ENCODE measurements at regions not wholly inside any gene's neighbourhood (a gene's known extent, or its start where the extent isn't known, plus 50 kb on each side); places are given as distances from the start of the nearest gene placed in this dataset.

- DNase-seq (ENCODE audit: low read depth in 2 of 3, low spot score in 2 of 3) = peak in 2 of 3 donors; percentile 5 to 47
Measured at GRCh38 chr1:193569096-193569982, 382.9 kb upstream of the B3GALT2 start.

DNA sequence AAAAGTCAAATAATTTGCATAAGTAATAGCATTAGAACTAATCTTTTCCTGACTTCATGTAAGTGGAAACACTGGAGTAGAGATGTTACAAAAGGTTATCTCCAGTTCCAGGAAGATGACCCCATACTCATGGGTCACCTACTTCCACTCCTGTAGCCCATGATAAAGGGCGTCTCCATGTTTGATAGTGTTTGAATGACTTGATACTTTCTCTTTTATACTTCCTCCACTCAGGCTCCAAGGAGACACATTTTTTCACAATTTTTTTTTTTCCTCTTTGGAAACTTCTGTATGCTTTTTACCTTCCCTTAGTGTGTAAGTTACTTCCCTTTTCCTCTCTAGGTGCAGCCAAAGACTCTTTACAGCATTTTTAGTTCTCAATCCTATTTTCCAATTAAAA is 382.1 kb upstream of the B3GALT2 start:
- DNase-seq (ENCODE audit: low read depth in 2 of 3, low spot score in 2 of 3) = peak in 1 of 3 donors; percentile 60

GRCh38 chr1:193567937-193568336 is 381.5 kb upstream of the B3GALT2 start:
- DNase-seq (ENCODE audit: low read depth in 2 of 3, low spot score in 2 of 3) = no peak

DNA sequence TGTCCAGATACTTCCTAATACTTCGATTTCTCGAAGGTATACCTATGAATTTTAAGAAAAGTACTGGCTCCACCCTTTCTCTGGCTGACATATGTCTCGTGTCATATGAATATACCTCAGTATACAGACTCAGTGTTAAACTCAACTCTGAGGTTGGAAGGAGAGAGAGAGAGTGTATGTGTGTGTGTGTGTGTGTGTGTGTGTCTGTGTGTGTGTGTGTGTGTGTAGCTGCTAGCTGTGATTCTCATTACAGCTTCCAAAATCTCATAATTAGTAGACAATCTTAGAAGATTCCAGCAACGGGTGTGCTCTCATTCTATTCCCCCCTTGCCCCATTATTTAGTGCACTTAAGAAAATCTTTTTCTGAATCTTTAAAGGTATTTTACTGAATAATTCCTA is 380.3 kb upstream of the B3GALT2 start:
- no peak for DNase-seq (ENCODE audit: low read depth in 2 of 3, low spot score in 2 of 3)

DNA sequence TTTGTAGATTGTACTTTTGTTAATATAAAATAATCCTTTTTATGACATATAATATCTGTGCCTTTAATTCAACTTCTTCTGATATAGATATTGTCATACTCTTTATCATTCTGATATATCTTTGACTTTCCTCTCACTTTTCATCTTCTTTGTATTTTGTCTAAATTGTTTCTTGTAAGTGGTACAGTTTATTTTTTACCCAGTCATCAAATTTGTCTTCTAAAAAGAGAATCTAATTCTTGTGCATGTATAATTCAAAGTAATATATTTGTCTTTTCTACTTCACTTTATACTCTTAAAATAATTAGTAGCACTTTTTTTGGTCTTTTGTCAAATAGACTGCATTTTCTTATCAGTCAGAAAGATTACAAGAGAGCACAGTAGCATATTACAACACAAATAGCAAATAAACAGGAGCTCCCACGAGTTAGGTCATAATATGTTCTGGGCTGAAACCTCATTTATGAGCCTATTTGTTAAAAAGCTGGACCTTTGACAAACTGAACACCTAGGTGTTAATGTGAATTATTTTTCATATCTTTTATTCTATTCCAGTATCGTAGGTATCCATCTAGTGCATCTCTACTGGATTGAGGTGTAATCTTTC is 379.7 kb upstream of the B3GALT2 start:
- DNase-seq (ENCODE audit: low read depth in 2 of 3, low spot score in 2 of 3) = no peak

GRCh38 chr1:193562121-193562520 is 375.7 kb upstream of the B3GALT2 start:
- DNase-seq (ENCODE audit: low read depth in 2 of 3, low spot score in 2 of 3) = no peak

DNA sequence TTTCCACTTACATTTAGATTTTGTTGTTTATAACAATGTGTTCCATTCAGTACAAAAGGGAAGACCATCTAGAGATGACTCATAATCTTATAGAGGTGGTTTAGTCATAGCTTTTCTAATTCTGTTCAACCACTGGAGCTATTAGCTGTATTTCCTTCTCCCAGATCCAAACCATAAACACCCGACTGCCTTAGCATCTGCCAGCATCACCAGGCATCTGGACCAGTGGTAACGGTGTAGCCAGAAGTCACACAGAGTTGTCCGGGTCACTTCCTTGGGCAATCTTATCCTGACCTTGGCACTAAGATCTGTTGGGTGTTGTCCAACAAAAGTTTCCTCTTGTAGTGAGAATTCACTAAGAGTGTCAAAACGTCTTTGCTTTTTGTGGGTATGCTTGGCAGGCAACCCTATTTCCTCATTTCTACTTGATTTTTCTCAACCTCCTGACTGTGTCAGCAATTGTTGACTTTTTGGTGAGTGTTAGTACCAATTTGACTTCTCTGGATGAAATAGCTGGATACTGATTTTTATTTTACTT is 372.1 kb upstream of the B3GALT2 start:
- peak in 2 of 3 donors; percentile 56 to 86 for DNase-seq (ENCODE audit: low read depth in 2 of 3, low spot score in 2 of 3)

GRCh38 chr1:193555662-193556441 is 369.4 kb upstream of the B3GALT2 start:
- no peak for DNase-seq (ENCODE audit: low read depth in 2 of 3, low spot score in 2 of 3)

- DNase-seq (ENCODE audit: low read depth in 2 of 3, low spot score in 2 of 3) = no peak
Measured at GRCh38 chr1:193553564-193553963, 367.2 kb upstream of the B3GALT2 start.

DNA sequence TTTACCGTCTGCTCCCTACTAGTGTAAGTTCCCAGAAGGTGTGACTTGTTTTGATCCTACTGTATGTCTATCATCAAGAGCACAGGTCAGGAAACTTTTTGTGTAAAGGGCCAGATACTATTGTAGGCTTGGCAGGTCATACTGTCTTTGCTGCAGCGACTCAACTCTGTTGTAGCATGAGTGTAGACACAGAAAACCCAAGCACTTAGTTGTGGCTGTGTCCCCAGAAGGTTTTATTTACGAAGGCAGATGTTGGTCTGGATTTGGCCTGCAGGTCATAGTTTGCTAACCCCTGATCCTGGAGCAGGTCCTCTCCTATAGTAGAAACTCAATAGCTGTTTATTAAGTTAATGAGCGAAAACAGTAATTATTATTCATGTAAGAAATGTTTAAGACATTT is 365.9 kb upstream of the B3GALT2 start:
- no peak for DNase-seq (ENCODE audit: low read depth in 2 of 3, low spot score in 2 of 3)

GRCh38 chr1:193549081-193549480 is 362.7 kb upstream of the B3GALT2 start:
- DNase-seq (ENCODE audit: low read depth in 2 of 3, low spot score in 2 of 3) = no peak

DNA sequence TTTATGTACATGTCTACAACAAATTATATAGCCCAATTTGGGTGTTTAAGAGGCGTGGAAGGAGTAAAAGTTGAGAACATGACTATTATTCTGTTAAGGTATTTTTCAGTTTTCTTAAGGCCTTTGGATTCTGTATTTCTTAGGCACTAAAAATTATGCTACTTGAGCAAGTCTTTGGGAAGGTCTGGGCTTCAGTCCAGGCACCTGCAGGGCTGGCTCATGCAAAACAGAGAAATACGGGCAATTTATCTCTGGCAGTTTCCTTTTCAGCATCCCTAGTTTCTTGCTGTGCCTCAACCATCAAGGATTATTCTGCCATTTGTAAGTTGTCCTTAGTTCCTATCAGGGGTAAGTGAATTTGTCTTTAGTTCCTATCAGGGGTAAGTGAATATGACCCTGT is 358.8 kb upstream of the B3GALT2 start:
- no peak for DNase-seq (ENCODE audit: low read depth in 2 of 3, low spot score in 2 of 3)

DNA sequence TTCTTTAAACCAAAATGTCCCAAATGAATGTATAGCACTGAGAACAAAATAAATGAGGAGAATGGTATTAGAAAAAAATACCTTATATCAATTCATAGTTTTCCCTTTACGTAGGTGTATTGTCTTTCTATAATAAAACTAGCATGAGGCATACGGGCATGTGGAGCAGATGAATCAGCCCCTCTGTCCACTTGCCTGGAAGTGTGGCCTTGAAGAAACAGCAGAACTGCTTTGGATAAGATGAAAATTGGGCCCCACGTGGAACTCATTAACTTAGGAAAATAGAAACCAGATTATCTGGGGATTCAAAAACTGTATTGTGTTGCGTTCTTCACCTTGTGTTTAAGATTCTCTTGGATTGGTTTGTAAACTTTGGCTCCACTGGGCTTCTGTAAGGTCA is 356.8 kb upstream of the B3GALT2 start:
- DNase-seq (ENCODE audit: low read depth in 2 of 3, low spot score in 2 of 3) = no peak

DNA sequence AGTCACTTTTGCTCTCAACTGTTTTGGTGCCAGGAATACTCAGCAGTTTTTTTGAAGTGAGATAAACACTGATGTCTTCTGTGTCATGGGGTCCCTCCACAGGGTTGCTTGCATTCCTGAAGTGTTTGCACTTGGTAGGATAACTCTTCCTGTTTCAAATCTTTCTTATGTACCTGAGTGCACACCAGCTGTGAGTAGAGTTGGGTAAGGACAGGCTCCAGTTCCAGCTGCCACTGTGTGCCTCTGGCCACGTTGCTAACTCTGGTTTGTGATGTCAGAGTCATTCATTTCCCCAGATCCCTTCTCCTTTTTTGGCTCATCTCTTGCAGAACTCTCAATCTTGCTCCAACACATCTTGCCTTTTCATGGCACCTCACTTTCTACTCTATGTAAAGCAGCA is 356.3 kb upstream of the B3GALT2 start:
- no peak for DNase-seq (ENCODE audit: low read depth in 2 of 3, low spot score in 2 of 3)

GRCh38 chr1:193540511-193540910 is 354.1 kb upstream of the B3GALT2 start:
- no peak for DNase-seq (ENCODE audit: low read depth in 2 of 3, low spot score in 2 of 3)

DNA sequence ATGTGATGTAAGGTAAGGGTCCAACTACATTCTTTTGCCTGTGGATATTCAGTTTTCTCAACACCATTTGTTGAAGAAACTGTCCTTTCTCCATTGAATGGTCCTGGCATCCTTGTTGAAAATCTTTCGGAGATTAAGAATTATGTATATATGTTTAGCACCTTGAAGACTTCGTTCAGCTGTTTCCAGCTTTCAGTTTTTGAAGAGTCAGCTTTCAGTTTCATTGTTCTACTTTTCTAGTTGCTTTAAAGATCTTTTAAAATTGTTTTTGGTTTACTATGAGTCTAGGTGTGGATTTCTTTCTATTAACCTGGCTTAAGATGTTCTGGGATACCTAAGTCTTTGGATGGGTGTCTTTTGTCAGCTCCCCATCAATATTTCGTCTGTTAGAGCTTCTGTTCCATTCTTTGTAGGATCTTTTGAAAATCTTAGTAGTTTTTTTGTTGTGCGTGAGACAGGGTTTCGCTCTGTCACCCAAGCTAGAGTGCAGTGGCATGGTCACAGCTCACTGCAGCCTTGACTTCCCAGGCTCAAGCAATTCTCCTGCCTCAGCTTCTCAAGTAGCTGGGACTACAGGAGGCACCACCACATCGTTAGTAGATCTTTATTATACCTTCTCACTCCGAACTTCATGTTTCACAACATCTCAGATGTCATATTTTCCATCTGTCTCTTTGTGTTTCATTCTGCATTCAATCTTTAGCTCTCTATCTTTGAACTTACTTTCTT is 353.5 kb upstream of the B3GALT2 start:
- no peak for DNase-seq (ENCODE audit: low read depth in 2 of 3, low spot score in 2 of 3)

DNA sequence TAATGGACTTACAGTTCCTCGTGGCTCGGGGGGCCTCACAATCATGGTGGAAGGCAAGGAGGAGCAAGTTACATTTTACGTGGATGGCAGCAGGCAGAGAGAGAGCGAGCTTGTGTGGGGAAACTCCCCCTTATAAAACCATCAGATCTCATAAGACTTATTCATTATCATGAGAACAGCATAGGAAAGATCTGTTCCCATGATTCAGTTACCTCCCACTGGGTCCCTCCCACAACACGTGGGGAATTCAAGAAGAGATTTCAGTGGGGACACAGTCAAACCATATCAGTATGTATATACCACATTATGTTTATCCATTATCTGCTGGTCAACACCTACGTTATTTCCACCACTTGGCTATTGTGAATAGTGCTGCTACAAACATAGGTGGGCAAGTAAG is 352.3 kb upstream of the B3GALT2 start:
- DNase-seq (ENCODE audit: low read depth in 2 of 3, low spot score in 2 of 3) = no peak

- no peak for DNase-seq (ENCODE audit: low read depth in 2 of 3, low spot score in 2 of 3)
Measured at GRCh38 chr1:193538003-193538354, 351.6 kb upstream of the B3GALT2 start.

DNA sequence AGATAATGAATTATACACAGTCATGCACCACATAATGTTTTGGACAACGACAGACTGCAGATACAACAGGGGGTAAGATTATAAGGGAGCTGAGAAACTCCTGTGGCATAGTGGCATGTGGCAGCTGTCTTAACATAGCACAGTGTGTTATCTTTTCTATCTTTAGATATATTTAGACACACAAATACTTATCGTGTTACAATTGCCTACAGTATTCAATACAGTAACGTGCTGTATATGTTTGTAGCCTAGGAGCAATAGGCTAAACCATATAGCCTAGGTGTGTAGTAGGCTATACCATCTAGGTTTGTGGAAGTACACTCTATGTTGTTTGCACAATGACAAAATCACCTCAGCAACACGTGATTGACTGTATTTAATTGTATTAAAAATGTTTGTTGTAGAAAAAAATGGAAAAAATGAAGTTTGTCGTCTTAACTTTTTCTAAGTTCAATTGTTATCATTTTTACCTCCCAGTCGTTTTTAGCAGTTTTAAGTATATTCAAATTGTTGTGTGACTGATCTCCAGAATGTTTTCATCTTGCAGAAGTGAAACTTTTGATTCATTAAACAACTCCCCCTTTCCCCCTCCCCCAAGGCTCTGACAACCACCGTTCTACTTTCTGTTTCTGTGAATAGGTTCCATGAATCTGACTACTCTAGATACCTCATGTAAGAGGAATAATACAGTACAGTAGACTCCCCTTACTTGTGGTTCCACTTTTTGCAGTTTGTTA is 351.0 kb upstream of the B3GALT2 start:
- DNase-seq (ENCODE audit: low read depth in 2 of 3, low spot score in 2 of 3) = peak in 2 of 3 donors; percentile 5 to 40

GRCh38 chr1:193533853-193534252 is 347.4 kb upstream of the B3GALT2 start:
- DNase-seq (ENCODE audit: low read depth in 2 of 3, low spot score in 2 of 3) = no peak

Measured in hematopoietic multipotent progenitor cell (in vitro differentiated cells).